DOHH2 (cell line): ENCODE measurements at regions not wholly inside any gene's neighbourhood (a gene's known extent, or its start where the extent isn't known, plus 50 kb on each side); places are given as distances from the start of the nearest gene placed in this dataset.

Experiments used
- EZH2phosphoT487 ChIP-seq: fragments of 200-600 bp; sonication (generic); IDR thresholded peaks from 2 replicates; pipeline ENCODE4 v1.6.1; 2017; ENCODE audit warnings: borderline replicate concordance, mild to moderate bottlenecking, antibody characterized with exemption, low read length, moderate library complexity, mixed read lengths
- TF ChIP-seq, protein P1 (sequence below): fragments of 200-600 bp; sonication (generic); IDR thresholded peaks from one replicate; pipeline ENCODE4 v1.5.1; 2014; ENCODE audit warnings: antibody characterized with exemption, mild to moderate bottlenecking, low read depth, low read length; ENCODE audit not compliant: poor library complexity, severe bottlenecking

DNA sequence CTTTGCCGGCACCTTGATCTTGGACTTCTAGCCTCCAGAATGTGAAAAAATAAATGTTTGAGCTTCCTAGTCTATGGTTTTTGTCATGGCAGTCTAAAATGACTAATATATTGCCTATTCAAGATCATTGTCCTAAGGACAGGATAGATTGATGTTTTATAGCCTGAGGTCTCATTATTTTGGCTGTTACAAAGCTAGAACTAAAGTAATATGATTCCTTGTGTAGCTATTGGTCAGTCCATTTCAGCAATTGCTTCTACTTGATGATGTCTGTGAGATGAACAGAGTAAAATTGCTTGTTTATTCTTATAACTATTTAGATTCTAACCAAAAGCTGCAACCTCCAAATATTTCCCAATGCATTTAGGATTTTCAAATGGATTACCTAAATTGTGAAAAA lies 145.0 kb downstream of the HRH4 start:
- TF ChIP-seq, protein P1, sequence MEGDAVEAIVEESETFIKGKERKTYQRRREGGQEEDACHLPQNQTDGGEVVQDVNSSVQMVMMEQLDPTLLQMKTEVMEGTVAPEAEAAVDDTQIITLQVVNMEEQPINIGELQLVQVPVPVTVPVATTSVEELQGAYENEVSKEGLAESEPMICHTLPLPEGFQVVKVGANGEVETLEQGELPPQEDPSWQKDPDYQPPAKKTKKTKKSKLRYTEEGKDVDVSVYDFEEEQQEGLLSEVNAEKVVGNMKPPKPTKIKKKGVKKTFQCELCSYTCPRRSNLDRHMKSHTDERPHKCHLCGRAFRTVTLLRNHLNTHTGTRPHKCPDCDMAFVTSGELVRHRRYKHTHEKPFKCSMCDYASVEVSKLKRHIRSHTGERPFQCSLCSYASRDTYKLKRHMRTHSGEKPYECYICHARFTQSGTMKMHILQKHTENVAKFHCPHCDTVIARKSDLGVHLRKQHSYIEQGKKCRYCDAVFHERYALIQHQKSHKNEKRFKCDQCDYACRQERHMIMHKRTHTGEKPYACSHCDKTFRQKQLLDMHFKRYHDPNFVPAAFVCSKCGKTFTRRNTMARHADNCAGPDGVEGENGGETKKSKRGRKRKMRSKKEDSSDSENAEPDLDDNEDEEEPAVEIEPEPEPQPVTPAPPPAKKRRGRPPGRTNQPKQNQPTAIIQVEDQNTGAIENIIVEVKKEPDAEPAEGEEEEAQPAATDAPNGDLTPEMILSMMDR: no peak
- no peak for TF ChIP-seq EZH2phosphoT487
